ENCODE measurements at regions not wholly inside any gene's neighbourhood (a gene's known extent, or its start where the extent isn't known, plus 50 kb on each side); places are given as distances from the start of the nearest gene placed in this dataset.

- H3K27me3 ChIP-seq = no peaks in the 10 kb centered on the region
- H3K9me2 ChIP-seq (replicated peaks; ENCODE audit: insufficient read depth) = no peaks in the 10 kb centered on the region
- H2AFZ ChIP-seq = no peak overlapping the region
- H3K9me3 ChIP-seq (ENCODE audit: low read depth) = no peaks in the 10 kb centered on the region
- H3K4me2 ChIP-seq = no peak overlapping the region
- 83% methylated on average over 4 of the region's 4 CpGs for WGBS (ENCODE audit: low lambda C conversion rate, missing lambda C conversion rate)
- no peak overlapping the region for H3K4me3 ChIP-seq
- H3K27ac ChIP-seq = no peak overlapping the region
- H3K4me1 ChIP-seq (ENCODE audit: insufficient read depth) = peaks cover 8% of the 10 kb centered on the region
- DNase-seq (ENCODE audit: low spot score) = no peak
- H3K36me3 ChIP-seq (replicated peaks; ENCODE audit: insufficient read depth, low read depth) = no peaks in the 10 kb centered on the region
- TF ChIP-seq EZH2phosphoT487 (IDR thresholded peaks at IDR 0.05; ENCODE audit: low read depth, severe bottlenecking, unreplicated experiment) = no peak
- no peak for TF ChIP-seq EZH2 (IDR thresholded peaks at IDR 0.05; ENCODE audit: borderline replicate concordance)
- TF ChIP-seq, protein P1, sequence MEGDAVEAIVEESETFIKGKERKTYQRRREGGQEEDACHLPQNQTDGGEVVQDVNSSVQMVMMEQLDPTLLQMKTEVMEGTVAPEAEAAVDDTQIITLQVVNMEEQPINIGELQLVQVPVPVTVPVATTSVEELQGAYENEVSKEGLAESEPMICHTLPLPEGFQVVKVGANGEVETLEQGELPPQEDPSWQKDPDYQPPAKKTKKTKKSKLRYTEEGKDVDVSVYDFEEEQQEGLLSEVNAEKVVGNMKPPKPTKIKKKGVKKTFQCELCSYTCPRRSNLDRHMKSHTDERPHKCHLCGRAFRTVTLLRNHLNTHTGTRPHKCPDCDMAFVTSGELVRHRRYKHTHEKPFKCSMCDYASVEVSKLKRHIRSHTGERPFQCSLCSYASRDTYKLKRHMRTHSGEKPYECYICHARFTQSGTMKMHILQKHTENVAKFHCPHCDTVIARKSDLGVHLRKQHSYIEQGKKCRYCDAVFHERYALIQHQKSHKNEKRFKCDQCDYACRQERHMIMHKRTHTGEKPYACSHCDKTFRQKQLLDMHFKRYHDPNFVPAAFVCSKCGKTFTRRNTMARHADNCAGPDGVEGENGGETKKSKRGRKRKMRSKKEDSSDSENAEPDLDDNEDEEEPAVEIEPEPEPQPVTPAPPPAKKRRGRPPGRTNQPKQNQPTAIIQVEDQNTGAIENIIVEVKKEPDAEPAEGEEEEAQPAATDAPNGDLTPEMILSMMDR (IDR thresholded peaks at IDR 0.05; ENCODE audit: poor library complexity) = no peak
- H4K20me1 ChIP-seq (ENCODE audit: insufficient read depth, poor library complexity, severe bottlenecking) = no peaks in the 10 kb centered on the region
- H3K79me2 ChIP-seq = no peaks in the 10 kb centered on the region
Measured at GRCh38 chr7:28297801-28298459, 114.4 kb upstream of the CREB5 start.

GRCh38 chr7:28298870-28299518 is 113.3 kb upstream of the CREB5 start:
- Histone ChIP-seq H4K20me1 (ENCODE audit: insufficient read depth, poor library complexity, severe bottlenecking) (no peaks in the 10 kb centered on the region), H3K36me3 (replicated peaks; ENCODE audit: insufficient read depth, low read depth) (no peaks in the 10 kb centered on the region), H3K9me3 (ENCODE audit: low read depth) (no peaks in the 10 kb centered on the region), H3K9me2 (replicated peaks; ENCODE audit: insufficient read depth) (no peaks in the 10 kb centered on the region), H3K27me3 (no peaks in the 10 kb centered on the region), H3K4me2 (no peak overlapping the region), H2AFZ (peak overlapping the region; percentile 40), H3K79me2 (no peaks in the 10 kb centered on the region), H3K27ac (no peak overlapping the region), H3K4me3 (no peak overlapping the region), H3K4me1 (ENCODE audit: insufficient read depth) (no peaks in the 10 kb centered on the region)
- TF ChIP-seq EZH2 (IDR thresholded peaks at IDR 0.05; ENCODE audit: borderline replicate concordance) = no peak
- TF ChIP-seq EZH2phosphoT487 (IDR thresholded peaks at IDR 0.05; ENCODE audit: low read depth, severe bottlenecking, unreplicated experiment) = no peak
- TF ChIP-seq, protein P1 (IDR thresholded peaks at IDR 0.05; ENCODE audit: poor library complexity) = peak; percentile 66
- 15% methylated on average over 7 of the region's 7 CpGs for WGBS (ENCODE audit: low lambda C conversion rate, missing lambda C conversion rate)
- peak; percentile 77 for DNase-seq (ENCODE audit: low spot score)

DNA sequence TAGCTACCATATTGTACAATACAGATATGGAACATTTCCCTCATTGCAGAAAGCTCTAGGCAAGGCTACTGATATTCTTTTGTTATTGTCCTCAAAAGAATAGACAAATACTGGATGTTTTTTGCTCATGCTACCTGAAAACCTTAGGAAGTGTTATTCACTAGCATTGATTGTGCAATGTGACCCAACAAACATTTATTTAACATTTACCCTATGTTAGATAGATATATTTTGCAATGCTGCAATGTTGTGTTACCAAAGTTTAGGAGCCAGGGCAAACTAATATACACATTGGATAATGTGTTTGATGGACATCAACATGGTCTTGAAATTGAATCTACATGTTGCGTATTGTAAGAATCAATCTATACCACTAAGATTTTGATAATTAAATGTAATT is 112.8 kb upstream of the CREB5 start:
- H3K36me3 ChIP-seq (replicated peaks; ENCODE audit: insufficient read depth, low read depth) = no peaks in the 10 kb centered on the region
- H3K27ac ChIP-seq = no peak overlapping the region
- no peak overlapping the region for H3K4me3 ChIP-seq
- no peak for DNase-seq (ENCODE audit: low spot score)
- 96% methylated on average over 1 of the region's 1 CpG for WGBS (ENCODE audit: low lambda C conversion rate, missing lambda C conversion rate)
- no peak overlapping the region for H3K4me2 ChIP-seq
- no peaks in the 10 kb centered on the region for H3K9me3 ChIP-seq (ENCODE audit: low read depth)
- H2AFZ ChIP-seq = no peak overlapping the region
- H3K4me1 ChIP-seq (ENCODE audit: insufficient read depth) = no peaks in the 10 kb centered on the region
- H3K9me2 ChIP-seq (replicated peaks; ENCODE audit: insufficient read depth) = no peaks in the 10 kb centered on the region
- H3K27me3 ChIP-seq = no peaks in the 10 kb centered on the region
- H4K20me1 ChIP-seq (ENCODE audit: insufficient read depth, poor library complexity, severe bottlenecking) = no peaks in the 10 kb centered on the region
- TF ChIP-seq, protein P1 (IDR thresholded peaks at IDR 0.05; ENCODE audit: poor library complexity) = no peak
- no peak for TF ChIP-seq EZH2 (IDR thresholded peaks at IDR 0.05; ENCODE audit: borderline replicate concordance)
- TF ChIP-seq EZH2phosphoT487 (IDR thresholded peaks at IDR 0.05; ENCODE audit: low read depth, severe bottlenecking, unreplicated experiment) = no peak
- H3K79me2 ChIP-seq = no peaks in the 10 kb centered on the region

All from hepatocyte (in vitro differentiated cells).